B cell (primary cell): ENCODE measurements at regions not wholly inside any gene's neighbourhood (a gene's known extent, or its start where the extent isn't known, plus 50 kb on each side); places are given as distances from the start of the nearest gene placed in this dataset.
"Not testable (repeated sequence)": the region's sequence is repeated elsewhere in the genome, so short reads cannot be mapped to it uniquely, and the experiment has no call there.

Experiments used
- ATAC-seq: fragments of 200-7000 bp; cut with Tn5 transposase; one replicate; pipeline ENCODE4 v1.10.0; 2021; ENCODE audit warnings: low read depth, mild to moderate bottlenecking, moderate number of reproducible peaks, moderate library complexity
- CTCF ChIA-PET: fragments of 350-600 bp; sonication (Branson Sonifier 250); formaldehyde crosslinking; loops from one replicate; lab custom pipeline; 2021; ENCODE audit warnings: antibody characterized with exemption, inconsistent platforms; lab: Charles Lee
- POLR2A ChIA-PET: fragments of 350-600 bp; sonication (Branson Sonifier 250); formaldehyde crosslinking; loops from one replicate; lab custom pipeline; 2021; ENCODE audit warnings: antibody characterized with exemption; lab: Charles Lee
- DNase-seq: peaks from one replicate; pipeline ENCODE4 v3.0.0; 2013
- H2AFZ ChIP-seq: 2 replicates; pipeline ENCODE4 v1.6.1; 2012; ENCODE audit warnings: mild to moderate bottlenecking, low read depth, low read length; ENCODE audit not compliant: insufficient read depth, poor library complexity, severe bottlenecking
- H3K27ac ChIP-seq, 2 donors: 1 replicate in 1 of 2; 2 replicates in 1 of 2; pipeline ENCODE4 v1.5.1; 2012 to 2013; ENCODE audit warnings: low read length in 2 of 2, mild to moderate bottlenecking in 2 of 2, moderate library complexity in 1 of 2
- H3K27me3 ChIP-seq, 4 experiments: fragments of 200-600 bp in 1 of 4; sonication (generic) in 1 of 4; replicated peaks in 1 of 4; 1 replicate in 2 of 4; 2 replicates in 2 of 4; pipeline versions ENCODE4 v1.6.1 to v1.7.0; 2013 to 2016; ENCODE audit warnings: low read length in 3 of 4, mild to moderate bottlenecking in 2 of 4, mixed read lengths in 1 of 4, moderate library complexity in 1 of 4; ENCODE audit not compliant: insufficient read depth in 4 of 4, control insufficient read depth in 3 of 4; ENCODE audit errors: control extremely low read depth in 1 of 4
- H3K36me3 ChIP-seq, 2 experiments: replicated peaks in 1 of 2; 1 replicate in 1 of 2; 2 replicates in 1 of 2; pipeline versions ENCODE4 v1.6.1 to v1.7.1; 2013; ENCODE audit warnings: low read length in 1 of 2; ENCODE audit not compliant: insufficient read depth in 2 of 2, control insufficient read depth in 1 of 2; ENCODE audit errors: control extremely low read depth in 1 of 2, extremely low read depth in 1 of 2
- H3K4me1 ChIP-seq, 2 donors: fragments of 200-600 bp in 1 of 2; sonication (generic) in 1 of 2; 1 replicate in 1 of 2; 2 replicates in 1 of 2; pipeline versions ENCODE4 v1.5.1 to v1.6.1; 2013 to 2017; ENCODE audit warnings: low read length in 2 of 2; ENCODE audit not compliant: control insufficient read depth in 2 of 2, insufficient read depth in 2 of 2
- H3K4me2 ChIP-seq: replicated peaks from 2 replicates; pipeline ENCODE3; 2012; ENCODE audit warnings: mild to moderate bottlenecking, low read depth, low read length; ENCODE audit not compliant: poor library complexity, severe bottlenecking
- H3K4me3 ChIP-seq, 5 experiments: fragments of 200-600 bp in 1 of 5; sonication (generic) in 1 of 5; 1 replicate in 3 of 5; 2 replicates in 2 of 5; pipeline versions ENCODE4 v1.5.1 to v1.7.0; 2011 to 2016; ENCODE audit warnings: low read length in 4 of 5, mild to moderate bottlenecking in 4 of 5, low read depth in 2 of 5, control low read depth in 1 of 5, moderate library complexity in 1 of 5; ENCODE audit not compliant: insufficient read depth in 1 of 5; ENCODE audit errors: control extremely low read depth in 1 of 5, extremely low read depth in 1 of 5
- H3K79me2 ChIP-seq: fragments of 200-600 bp; sonication (generic); one replicate; pipeline ENCODE4 v1.6.0; 2016; ENCODE audit warnings: low read length; ENCODE audit not compliant: control insufficient read depth, insufficient read depth
- H3K9ac ChIP-seq: fragments of 200-600 bp; sonication (generic); 2 replicates; pipeline ENCODE4 v1.6.1; 2017; ENCODE audit warnings: mild to moderate bottlenecking, low read length, moderate library complexity
- H3K9me3 ChIP-seq, 3 donors: one replicate each; pipeline versions ENCODE4 v1.6.1 to v1.7.1; 2013; ENCODE audit warnings: low read length in 2 of 3; ENCODE audit not compliant: control insufficient read depth in 2 of 3, insufficient read depth in 1 of 3; ENCODE audit errors: control extremely low read depth in 1 of 3
- H4K20me1 ChIP-seq: 2 replicates; pipeline ENCODE4 v1.6.0; 2012; ENCODE audit warnings: mild to moderate bottlenecking, low read length; ENCODE audit not compliant: insufficient read depth, control insufficient read depth, poor library complexity, severe bottlenecking
- H3K27ac Mint-ChIP-seq: one replicate; pipeline ENCODE4 v1.8.0; 2021; ENCODE audit warnings: mixed read lengths
- H3K27me3 Mint-ChIP-seq: one replicate; pipeline ENCODE4 v1.8.0; 2021; ENCODE audit warnings: mixed read lengths
- H3K4me1 Mint-ChIP-seq: one replicate; pipeline ENCODE4 v1.8.0; 2021; ENCODE audit warnings: mixed read lengths
- H3K4me3 Mint-ChIP-seq: one replicate; pipeline ENCODE4 v1.8.0; 2021; ENCODE audit warnings: mixed read lengths
- H3K9me3 Mint-ChIP-seq: one replicate; pipeline ENCODE4 v1.8.0; 2022; ENCODE audit warnings: mixed read lengths; ENCODE audit not compliant: insufficient read depth
- CTCF ChIP-seq: fragments of 200-600 bp; IDR thresholded peaks from one replicate; pipeline ENCODE4 v1.8.0; 2022; ENCODE audit warnings: antibody characterized with exemption, mild to moderate bottlenecking
- EZH2 ChIP-seq: IDR thresholded peaks from 2 replicates; pipeline ENCODE4 v1.6.1; 2012; ENCODE audit warnings: borderline replicate concordance, low read depth, mild to moderate bottlenecking, moderate library complexity, low read length; ENCODE audit not compliant: insufficient read depth, poor library complexity, severe bottlenecking
- WGBS: methylation state at CpG from one replicate; pipeline ENCODE4 v1.1.5; 2013; ENCODE audit warnings: missing lambda C conversion rate; ENCODE audit not compliant: insufficient coverage; 5-methylcytosine and 5-hydroxymethylcytosine counted together
- intact Hi-C: fragments of 100-400 bp; cut with micrococcal nuclease; formaldehyde crosslinking; loops from one replicate; pipeline ENCODE4 v1.10.0; 2022

DNA sequence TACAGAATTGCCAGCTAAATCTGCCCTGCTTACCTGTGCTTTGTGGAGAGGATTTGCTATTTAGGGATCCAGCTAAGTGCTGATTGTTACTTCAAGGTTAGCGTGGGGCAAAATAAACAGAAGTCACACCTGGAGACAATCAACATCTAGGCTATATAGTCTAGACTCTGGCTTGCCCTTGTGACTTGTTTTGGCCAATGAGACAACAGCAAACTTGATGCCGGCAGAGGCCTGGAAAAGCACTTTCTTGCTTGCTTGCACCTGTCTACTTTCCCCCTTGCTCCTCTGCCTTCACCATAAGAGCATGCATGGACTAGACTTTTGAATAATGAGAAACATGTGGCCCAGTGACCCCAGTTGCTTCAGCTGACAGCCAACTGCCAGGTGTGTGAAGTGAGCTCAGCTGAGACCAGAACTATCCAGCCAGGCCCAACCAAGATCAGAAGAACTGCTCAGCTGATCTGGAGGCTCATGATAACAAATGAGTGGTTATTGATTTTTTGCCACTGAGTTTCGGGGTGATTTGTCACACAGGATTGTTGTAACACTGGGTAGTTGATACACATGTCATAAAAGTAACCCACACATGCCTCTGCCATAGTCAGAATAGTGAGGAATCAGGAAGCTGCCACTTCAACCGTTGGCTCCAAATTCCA is 164.4 kb downstream of the RBMX2 start:
- no peaks in the 10 kb centered on the region for H3K36me3 ChIP-seq
- POLR2A ChIA-PET: no interaction called here
- no peak overlapping the region for H3K4me3 ChIP-seq
- no peak for ATAC-seq
- H3K79me2 ChIP-seq: no peaks in the 10 kb centered on the region
- H3K4me1 ChIP-seq: no peaks in the 10 kb centered on the region
- Mint-ChIP-seq H3K4me3 (no peak overlapping the region), H3K9me3 (no peaks in the 10 kb centered on the region), H3K27ac (no peak overlapping the region), H3K27me3 (no peaks in the 10 kb centered on the region), H3K4me1 (no peaks in the 10 kb centered on the region)
- intact Hi-C loops: no loop called here
- DNase-seq: no peak
- 100% methylated on average over 1 of the region's 4 CpGs for WGBS
- no peak overlapping the region for H2AFZ ChIP-seq
- no peak overlapping the region for H3K4me2 ChIP-seq
- H3K9ac ChIP-seq: no peak overlapping the region
- no peaks in the 10 kb centered on the region for H3K9me3 ChIP-seq
- H3K27ac ChIP-seq: no peak overlapping the region
- H3K27me3 ChIP-seq: no peaks in the 10 kb centered on the region
- no peaks in the 10 kb centered on the region for H4K20me1 ChIP-seq
- TF ChIP-seq EZH2 (no peak), CTCF (no peak)
- CTCF ChIA-PET: interaction anchor here (1.7 kb wide), 1 partner anchor 9 kb away, joined by 6 read pairs; no protein-coding TSS in a partner anchor

DNA sequence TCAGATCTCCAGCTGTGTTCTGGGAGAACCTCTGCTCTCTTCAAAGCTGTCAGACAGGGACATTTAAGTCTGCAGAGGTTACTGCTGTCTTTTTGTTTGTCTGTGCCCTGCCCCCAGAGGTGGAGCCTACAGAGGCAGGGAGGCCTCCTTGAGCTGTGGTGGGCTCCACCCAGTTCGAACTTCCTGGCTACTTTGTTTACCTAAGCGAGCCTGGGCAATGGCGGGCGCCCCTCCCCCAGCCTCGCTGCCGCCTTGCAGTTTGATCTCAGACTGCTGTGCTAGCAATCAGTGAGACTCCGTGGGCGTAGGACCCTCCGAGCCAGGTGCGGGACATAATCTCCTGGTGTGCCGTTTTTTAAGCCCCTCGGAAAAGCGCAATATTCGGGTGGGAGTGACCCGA is 171.2 kb downstream of the RBMX2 start:
- H4K20me1 ChIP-seq, CTCF ChIA-PET, H3K27ac Mint-ChIP-seq, H3K36me3 ChIP-seq, H3K4me1 Mint-ChIP-seq, H3K9me3 ChIP-seq, DNase-seq, H3K79me2 ChIP-seq, H3K27ac ChIP-seq, H3K27me3 Mint-ChIP-seq, H3K4me3 Mint-ChIP-seq, H3K4me2 ChIP-seq, H3K9ac ChIP-seq, H3K27me3 ChIP-seq, intact Hi-C loops, POLR2A ChIA-PET, H3K4me1 ChIP-seq, ATAC-seq, H2AFZ ChIP-seq, H3K4me3 ChIP-seq, H3K9me3 Mint-ChIP-seq: not testable (repeated sequence)
- no CpG with 5 or more reads among the region's 15 CpGs for WGBS
